GM18508 (cell line): ENCODE measurements at regions not wholly inside any gene's neighbourhood (a gene's known extent, or its start where the extent isn't known, plus 50 kb on each side); places are given as distances from the start of the nearest gene placed in this dataset.

Experiments
- ATAC-seq: cut with Tn5 transposase; IDR thresholded peaks from one replicate; pipeline ENCODE4 v1.9.1; 2021; ENCODE audit warnings: moderate number of reproducible peaks; ENCODE audit not compliant: insufficient read depth, unreplicated experiment

DNA sequence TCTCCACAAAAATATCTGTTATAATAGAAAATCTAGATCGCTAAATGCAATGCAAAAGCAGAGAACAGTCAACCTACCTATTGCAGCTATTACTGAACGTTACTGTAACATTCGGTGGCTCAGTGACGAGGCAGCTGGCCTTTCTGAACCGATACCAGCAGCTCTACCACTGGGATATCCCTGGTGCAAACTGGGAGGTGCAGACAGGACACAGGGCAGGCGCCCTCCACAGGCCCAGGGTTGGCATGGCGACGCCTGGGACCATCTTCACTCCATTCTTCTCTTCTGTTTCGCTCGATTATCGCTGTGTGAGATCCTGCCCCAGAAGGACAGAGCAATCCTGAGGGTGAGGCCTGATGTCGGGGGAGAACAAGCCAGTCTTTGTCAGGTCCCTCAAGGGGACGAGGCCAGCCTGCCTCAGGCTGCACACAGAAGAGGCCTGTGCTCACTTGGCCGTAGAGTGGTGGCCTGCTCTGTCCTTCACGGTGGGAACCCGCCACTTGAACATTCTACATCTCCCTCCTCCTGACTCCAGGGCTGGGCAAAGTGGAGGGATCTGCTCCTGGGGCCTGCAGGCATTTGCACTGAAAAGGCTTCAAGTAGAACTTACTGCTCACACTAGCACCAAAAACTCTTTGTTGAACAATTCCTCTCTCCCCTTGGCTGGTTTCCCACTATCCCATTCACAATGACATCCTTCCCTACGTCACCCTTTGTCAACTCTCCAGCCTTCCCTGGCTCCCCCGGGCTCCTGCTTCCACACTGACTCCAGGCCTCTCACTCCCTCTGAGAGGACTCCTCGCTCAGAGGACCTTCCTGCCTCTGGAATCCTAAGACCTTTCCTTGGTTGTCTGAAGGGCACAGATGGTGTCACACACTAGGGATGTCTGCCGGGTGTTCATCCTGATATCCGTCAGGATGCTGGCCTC, 49.7 kb downstream of the CYRIA start:
- ATAC-seq: no peak

DNA sequence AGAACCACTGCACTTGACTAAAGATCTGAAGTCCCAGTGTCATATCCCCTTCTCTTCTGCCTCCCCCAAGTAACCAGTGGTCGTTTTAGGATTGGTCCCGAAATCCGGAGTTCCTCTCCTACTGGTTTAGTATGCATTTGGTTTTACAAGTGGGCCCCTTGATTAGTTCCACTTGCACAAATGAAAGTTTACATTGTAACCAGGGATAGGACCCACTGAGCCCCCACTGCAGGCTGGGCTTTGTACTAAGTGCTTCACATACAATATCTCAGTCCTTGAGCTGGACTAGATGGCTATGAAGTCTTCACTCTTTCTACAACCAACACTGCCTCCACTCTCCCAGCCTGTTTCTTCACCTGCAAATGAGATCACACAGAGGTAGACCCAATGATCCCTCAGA, 50.4 kb downstream of the CYRIA start:
- no peak for ATAC-seq

DNA sequence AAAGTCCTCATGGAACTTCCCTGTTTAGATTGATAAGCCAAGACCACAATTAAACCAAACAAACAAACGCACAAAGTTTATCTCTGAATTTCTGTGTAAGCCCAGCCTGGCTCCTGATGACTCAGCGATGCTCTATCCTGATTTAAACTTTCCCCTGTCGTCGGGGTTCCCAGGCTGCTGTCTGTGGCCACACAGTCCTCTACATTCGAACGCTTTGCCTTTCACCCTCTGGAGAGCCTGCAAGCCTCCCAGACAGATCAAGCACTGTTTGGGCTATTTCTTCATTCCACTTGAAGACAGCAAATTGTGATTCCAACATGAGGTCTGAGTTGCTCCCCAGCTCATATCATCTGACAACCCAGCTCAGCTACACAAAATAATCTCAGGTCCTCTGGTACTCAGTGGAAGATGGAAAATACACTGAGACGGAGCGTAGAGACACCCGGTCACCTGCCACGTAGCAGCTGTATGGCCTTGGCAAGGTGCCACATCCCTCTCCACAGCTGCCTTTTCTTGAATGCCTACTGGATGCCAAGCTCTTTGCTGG, 51.2 kb downstream of the CYRIA start:
- no peak for ATAC-seq

DNA sequence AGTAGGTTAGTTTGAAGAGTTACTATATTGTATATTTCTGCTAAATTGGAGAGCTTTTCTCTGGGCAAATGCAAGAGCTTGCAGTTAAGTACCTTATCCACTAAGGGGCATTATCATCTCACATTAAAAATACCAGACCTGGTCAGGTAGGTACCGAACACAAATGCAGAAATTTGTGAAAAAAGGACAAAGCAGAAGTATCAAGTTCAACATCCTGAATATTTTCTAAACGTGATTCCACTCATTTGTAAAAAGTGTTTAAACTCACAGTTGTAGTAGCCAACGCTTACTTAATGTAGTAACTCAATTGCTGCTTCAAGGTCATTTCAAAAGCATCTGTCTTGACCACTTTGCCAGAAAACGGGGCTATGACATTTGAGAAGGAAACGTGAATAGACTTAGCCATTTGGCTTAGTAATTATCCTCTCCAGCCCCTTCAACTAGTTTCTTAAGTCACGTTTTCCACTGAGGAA, 52.1 kb downstream of the CYRIA start:
- ATAC-seq: no peak

DNA sequence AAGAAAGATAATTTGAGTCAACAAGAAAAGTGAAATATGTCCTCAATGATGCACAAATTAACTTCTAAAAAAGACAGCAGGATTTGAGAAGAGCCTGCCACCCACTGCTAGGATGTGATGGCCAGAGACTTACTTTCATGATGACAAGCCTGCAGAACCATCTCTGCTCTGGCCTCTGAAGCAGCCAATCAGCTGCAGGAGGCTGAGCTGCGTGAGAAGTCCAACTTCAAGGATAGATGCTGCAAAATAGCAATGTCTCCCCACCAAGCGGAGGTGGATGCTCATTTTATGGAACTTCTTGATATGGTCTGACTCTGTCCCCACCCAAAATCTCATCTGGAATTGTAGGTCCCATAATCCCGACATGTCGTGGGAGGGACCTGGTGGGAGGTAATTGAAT, 53.1 kb downstream of the CYRIA start:
- no peak for ATAC-seq

DNA sequence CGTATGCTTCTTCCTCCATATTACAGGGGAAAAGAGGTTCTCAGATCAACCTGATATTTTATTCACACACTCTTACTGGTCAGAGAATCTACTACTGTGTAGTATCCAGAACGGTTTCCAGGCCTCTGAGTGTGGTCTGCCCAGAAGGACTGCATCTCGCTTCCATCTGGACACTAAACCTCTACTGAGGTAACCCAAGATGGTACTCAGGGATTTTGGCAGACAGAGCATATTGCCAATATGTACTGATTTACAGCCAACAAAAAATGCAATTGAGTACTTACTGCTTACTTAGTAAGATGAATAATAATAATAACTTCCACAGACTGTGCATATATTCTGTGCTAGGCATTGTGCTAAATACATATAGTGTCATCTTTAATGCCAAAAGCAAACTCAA, 55.8 kb downstream of the CYRIA start:
- no peak for ATAC-seq

GRCh38 chr2:16608661-16609643, 56.7 kb downstream of the CYRIA start:
- peak; percentile 85 for ATAC-seq

GRCh38 chr2:16607301-16607700, 58.3 kb downstream of the CYRIA start:
- no peak for ATAC-seq

DNA sequence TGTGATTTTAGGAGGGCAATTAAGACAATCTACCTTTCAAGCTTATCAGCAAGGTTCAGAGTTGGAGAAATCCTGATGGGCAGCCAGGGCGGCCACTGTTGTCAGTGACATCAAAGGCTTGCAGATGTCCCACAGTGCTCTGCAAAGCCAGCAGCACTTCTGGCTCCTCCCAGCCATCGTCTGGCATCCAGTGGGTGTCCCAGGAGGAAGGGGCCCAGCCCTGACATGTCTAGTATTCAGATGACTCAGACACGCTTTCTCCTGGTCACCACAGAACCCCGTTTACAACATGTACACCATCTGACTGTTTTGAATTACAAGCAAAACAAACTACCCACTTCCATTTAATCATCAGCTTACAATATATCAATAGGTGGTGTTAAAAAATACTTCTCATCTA, 61.4 kb downstream of the CYRIA start:
- ATAC-seq: no peak

DNA sequence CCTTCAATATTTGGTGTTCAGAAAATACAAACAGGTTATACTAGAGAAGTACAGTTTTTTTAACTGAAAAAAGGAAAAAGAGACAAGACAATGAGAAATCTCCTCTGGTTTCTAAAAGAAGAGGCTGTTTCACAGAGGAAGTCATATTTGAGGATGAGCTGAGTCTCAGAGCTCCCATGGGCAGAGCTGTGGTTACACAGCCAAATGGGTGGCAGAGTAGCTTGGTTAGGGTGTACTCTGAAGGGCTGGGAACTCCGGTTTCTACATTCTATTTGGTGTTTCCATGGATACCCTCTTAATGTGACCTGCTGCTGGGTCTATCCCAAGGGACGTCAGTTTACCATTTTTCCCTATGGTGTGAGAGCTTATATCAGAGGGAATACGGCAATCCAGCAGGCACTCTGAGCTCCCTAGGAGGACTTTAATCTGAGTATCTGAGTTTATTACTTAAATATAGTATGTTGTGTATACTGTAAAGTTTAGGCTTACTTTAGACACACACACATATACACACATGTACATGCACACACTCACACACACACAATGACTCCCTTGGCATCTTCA, 74.2 kb downstream of the CYRIA start:
- no peak for ATAC-seq

- no peak for ATAC-seq
These were observed 76.2 kb downstream of the CYRIA start for GRCh38 chr2:16589465-16589864.

GRCh38 chr2:16588565-16588964, 77.1 kb downstream of the CYRIA start:
- no peak for ATAC-seq

DNA sequence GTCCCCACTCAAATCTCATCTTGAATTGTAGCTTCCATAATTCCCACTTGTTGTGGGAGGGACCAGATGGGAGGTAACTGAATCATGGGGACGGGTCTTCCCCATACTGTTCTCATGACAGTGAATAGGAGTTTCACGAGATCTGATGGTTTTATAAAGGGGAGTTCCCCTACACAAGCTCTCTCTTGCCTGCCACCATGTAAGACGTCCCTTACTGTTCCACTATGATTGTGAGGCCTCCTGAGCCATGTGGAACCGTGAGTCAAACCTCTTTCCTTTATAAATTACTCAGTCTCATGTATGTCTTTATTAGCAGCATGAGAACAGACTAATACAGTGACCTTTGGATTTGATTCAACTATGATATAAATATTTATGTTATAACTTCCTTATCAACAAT, 78.0 kb downstream of the CYRIA start:
- ATAC-seq: no peak

DNA sequence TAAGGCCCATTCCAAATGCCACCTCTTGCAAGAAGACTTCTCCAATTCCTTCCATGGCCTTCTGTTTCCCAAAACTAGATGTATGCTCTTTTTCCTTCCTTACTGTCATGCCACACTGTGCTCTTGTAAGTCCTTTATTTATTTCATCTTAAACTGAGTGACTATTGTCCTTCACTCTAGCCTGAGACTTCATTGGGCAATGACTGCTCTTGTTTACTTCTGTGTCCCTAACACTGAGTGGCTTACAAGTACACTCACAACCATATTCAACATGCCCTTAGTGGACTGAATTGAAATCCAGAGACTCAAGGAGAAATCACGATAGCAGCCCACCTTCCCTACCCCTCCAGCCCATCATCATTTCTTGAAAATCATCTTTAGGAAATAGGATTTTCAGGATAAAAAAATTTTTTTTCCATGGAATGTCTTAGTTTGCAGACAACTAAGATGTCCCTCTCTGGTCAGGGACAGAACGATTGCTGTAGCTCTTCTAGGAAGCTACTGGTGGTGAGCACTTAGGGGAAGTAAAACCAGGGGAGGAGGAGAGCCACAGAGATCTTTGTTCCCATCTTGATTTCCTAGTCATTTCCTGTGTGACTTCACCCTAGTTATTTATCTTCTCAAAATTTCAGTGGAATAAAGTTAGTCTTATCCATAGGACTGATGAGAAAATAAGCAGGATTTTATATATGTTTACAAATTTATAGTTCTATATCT, 80.7 kb downstream of the CYRIA start:
- ATAC-seq: no peak

DNA sequence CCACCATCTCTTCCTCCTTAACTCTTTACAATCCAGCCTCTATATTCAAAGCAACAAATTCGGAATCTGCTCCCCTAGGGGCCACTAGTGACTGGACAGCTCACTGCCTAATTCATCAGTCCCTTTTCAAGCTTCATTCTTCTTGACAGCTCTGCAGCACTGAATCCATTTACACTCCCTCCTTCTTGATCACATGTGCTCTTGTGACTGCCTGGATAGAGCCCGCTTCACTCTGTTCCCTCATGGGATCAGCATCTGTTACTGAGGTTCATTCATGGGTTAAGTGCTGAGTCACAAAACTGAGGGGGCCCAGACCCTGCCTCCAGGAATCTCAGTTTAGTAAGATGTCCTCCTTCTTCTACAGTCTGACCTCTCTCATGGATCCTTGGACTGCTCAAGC, 81.5 kb downstream of the CYRIA start:
- no peak for ATAC-seq

GRCh38 chr2:16581241-16581640, 84.4 kb downstream of the CYRIA start:
- ATAC-seq: no peak

DNA sequence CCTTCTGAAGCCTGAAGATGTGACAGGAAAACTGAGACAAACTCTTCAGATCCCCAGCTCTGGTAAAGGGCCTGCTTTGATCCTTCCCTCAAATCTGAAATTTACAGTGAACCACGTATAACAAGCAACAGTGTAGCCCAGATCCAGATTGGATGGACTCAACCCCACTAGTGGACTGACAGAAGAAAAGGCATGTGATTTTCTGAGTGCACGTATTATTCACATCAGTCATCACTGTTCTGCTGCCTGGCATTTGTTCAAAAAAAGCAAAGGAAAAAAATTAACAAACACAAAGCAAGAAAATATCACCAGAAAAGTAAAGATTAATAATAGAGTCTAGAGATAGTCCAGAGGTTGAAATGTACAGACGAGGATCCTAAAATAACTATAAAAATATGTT, 87.6 kb downstream of the CYRIA start:
- no peak for ATAC-seq

- ATAC-seq: no peak
These were observed 95.1 kb downstream of the CYRIA start for GRCh38 chr2:16570516-16570915.

DNA sequence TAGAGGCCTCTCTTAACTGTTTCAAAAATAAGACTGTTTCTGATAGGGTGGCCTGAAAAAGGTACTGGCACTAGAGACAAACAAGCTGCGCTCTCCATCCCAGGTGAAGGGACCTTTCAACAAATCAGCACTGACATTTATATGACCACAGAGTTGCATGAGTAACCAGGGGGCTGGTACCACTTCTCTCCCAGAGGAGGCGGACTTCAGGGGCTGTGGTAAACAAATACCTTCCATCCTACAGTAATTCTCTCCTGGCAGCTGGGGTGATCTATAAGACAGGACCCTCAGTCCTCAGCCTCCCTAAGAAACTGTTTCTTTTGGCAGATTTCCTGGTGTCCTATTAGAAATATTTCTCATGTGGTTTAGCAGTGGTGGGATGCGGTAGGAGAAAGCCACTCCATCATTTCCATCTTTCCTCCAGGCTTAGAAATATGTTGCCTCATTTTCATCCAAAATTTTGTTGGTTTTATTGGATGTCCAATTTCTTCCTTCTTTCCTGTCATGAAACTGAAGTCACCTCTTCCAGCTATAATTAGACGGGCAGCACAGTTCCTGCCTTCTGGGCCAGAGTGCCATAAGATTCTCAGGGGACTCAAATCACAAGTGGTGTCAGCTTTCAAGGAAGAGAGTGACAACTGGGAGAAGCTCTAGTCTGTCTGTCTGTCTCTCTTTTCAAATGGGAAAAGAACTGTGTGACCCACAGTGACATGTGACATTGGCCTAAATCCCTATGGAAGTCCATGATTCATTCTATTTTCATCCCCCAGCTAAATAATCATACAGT, 96.4 kb downstream of the CYRIA start:
- no peak for ATAC-seq
